HFF-Myc (cell line): ENCODE measurements at regions not wholly inside any gene's neighbourhood (a gene's known extent, or its start where the extent isn't known, plus 50 kb on each side); places are given as distances from the start of the nearest gene placed in this dataset.

Source experiments
- DNase-seq: peaks from one replicate; pipeline ENCODE4 v3.0.0-alpha.2; 2011; ENCODE audit warnings: low read depth; ENCODE audit errors: extremely low read depth
- H3K4me3 ChIP-seq: replicated peaks from 2 replicates; pipeline ENCODE4 v1.5.1; 2011; ENCODE audit warnings: low read depth, mild to moderate bottlenecking, control low read depth, low read length
- CTCF ChIP-seq: IDR thresholded peaks from 2 replicates; pipeline ENCODE4 v1.5.1; 2012; ENCODE audit warnings: mild to moderate bottlenecking, low read depth, low read length, control low read depth; ENCODE audit errors: missing control alignments

- H3K4me3 ChIP-seq, result no peak overlapping the region
- no peak for TF ChIP-seq CTCF
- no peak for DNase-seq
Measured at GRCh38 chr17:70242781-70243437, 73.6 kb downstream of the KCNJ2 start.

- no peak for DNase-seq
- H3K4me3 ChIP-seq, result no peak overlapping the region
- TF ChIP-seq CTCF, result no peak
Measured at GRCh38 chr17:70251706-70252105, 82.4 kb downstream of the KCNJ2 start.

- DNase-seq, result no peak
- no peak for TF ChIP-seq CTCF
- no peak overlapping the region for H3K4me3 ChIP-seq
Measured at GRCh38 chr17:70254735-70255460, 85.6 kb downstream of the KCNJ2 start.

GRCh38 chr17:70256751-70257150, 87.4 kb downstream of the KCNJ2 start:
- H3K4me3 ChIP-seq, result no peak overlapping the region
- no peak for TF ChIP-seq CTCF
- DNase-seq, result no peak

- H3K4me3 ChIP-seq, result no peak overlapping the region
- no peak for TF ChIP-seq CTCF
- DNase-seq, result no peak
Measured at GRCh38 chr17:70258465-70258864, 89.1 kb downstream of the KCNJ2 start.

- DNase-seq, result no peak
- H3K4me3 ChIP-seq, result no peak overlapping the region
- TF ChIP-seq CTCF, result no peak
Measured at GRCh38 chr17:70259400-70259799, 90.1 kb downstream of the KCNJ2 start.

GRCh38 chr17:70261170-70261569, 91.8 kb downstream of the KCNJ2 start:
- DNase-seq, result no peak
- H3K4me3 ChIP-seq, result no peak overlapping the region
- no peak for TF ChIP-seq CTCF
